ENCODE measurements at regions not wholly inside any gene's neighbourhood (a gene's known extent, or its start where the extent isn't known, plus 50 kb on each side); places are given as distances from the start of the nearest gene placed in this dataset.
"Not testable (repeated sequence)": the region's sequence is repeated elsewhere in the genome, so short reads cannot be mapped to it uniquely, and the experiment has no call there.

GRCh38 chr2:146438246-146438645 is 1406.6 kb upstream of the ACVR2A start:
- no peak for DNase-seq

GRCh38 chr2:146437712-146438111 is 1407.1 kb upstream of the ACVR2A start:
- DNase-seq, result no peak

- no peak for DNase-seq
These were observed 1411.5 kb upstream of the ACVR2A start for GRCh38 chr2:146433116-146433875.

- DNase-seq, result no peak
These were observed 1415.5 kb upstream of the ACVR2A start for GRCh38 chr2:146429366-146429765.

GRCh38 chr2:146417942-146418341 is 1426.9 kb upstream of the ACVR2A start:
- DNase-seq, result no peak

- DNase-seq, result peak in 2 of 3 experiments; percentile 87 to 97
These were observed 1429.5 kb upstream of the ACVR2A start for GRCh38 chr2:146415291-146415690.

GRCh38 chr2:146414456-146414855 is 1430.4 kb upstream of the ACVR2A start:
- DNase-seq, result peak in 2 of 3 experiments; percentile 22 to 72

GRCh38 chr2:146413086-146413610 is 1431.7 kb upstream of the ACVR2A start:
- no peak for DNase-seq

GRCh38 chr2:146412625-146413024 is 1432.2 kb upstream of the ACVR2A start:
- no peak for DNase-seq

- peak in 2 of 3 experiments; percentile 4 to 38 for DNase-seq
These were observed 1439.2 kb upstream of the ACVR2A start for GRCh38 chr2:146405402-146406309.

- not testable (repeated sequence) for DNase-seq
These were observed 1441.2 kb upstream of the ACVR2A start for GRCh38 chr2:146403546-146404160.

GRCh38 chr2:146392631-146393030 is 1452.2 kb upstream of the ACVR2A start:
- peak in 1 of 3 experiments; percentile 12 for DNase-seq

- no peak for DNase-seq
These were observed 1452.6 kb upstream of the ACVR2A start for GRCh38 chr2:146392186-146392585.

GRCh38 chr2:146388757-146389156 is 1456.1 kb upstream of the ACVR2A start:
- no peak for DNase-seq

- no peak for DNase-seq
These were observed 1458.7 kb upstream of the ACVR2A start for GRCh38 chr2:146386096-146386495.

GRCh38 chr2:146385031-146385430 is 1459.8 kb upstream of the ACVR2A start:
- no peak for DNase-seq

- no peak for DNase-seq
These were observed 1468.2 kb upstream of the ACVR2A start for GRCh38 chr2:146376511-146377064.

- DNase-seq, result no peak
These were observed 1470.3 kb upstream of the ACVR2A start for GRCh38 chr2:146374505-146374904.

GRCh38 chr2:146371364-146371763 is 1473.5 kb upstream of the ACVR2A start:
- DNase-seq, result not testable (repeated sequence)

GRCh38 chr2:146370826-146371225 is 1474.0 kb upstream of the ACVR2A start:
- no peak for DNase-seq

- no peak for DNase-seq
These were observed 1478.6 kb upstream of the ACVR2A start for GRCh38 chr2:146366276-146366675.

GRCh38 chr2:146365041-146365440 is 1479.8 kb upstream of the ACVR2A start:
- no peak for DNase-seq

- no peak for DNase-seq
These were observed 1481.1 kb upstream of the ACVR2A start for GRCh38 chr2:146363731-146364130.
